WTC11 (cell line): ENCODE measurements at regions not wholly inside any gene's neighbourhood (a gene's known extent, or its start where the extent isn't known, plus 50 kb on each side); places are given as distances from the start of the nearest gene placed in this dataset.

ENCODE experiments used
- ATF1 ChIP-seq: sonication (generic); formaldehyde crosslinking; IDR thresholded peaks from 2 replicates; pipeline ENCODE4 v1.8.1; 2023; ENCODE audit warnings: mild to moderate bottlenecking, moderate library complexity, missing genetic modification reagents
- CBFB ChIP-seq: sonication (generic); formaldehyde crosslinking; IDR thresholded peaks from 2 replicates; pipeline ENCODE4 v1.8.1; 2022; ENCODE audit warnings: mild to moderate bottlenecking, low read depth, missing genetic modification reagents
- CDX4 ChIP-seq: fragments of 250-450 bp; sonication (Bioruptor Pico); IDR thresholded peaks from 2 replicates; pipeline ENCODE4 v1.9.0; 2021; ENCODE audit warnings: moderate library complexity, mild to moderate bottlenecking, inconsistent platforms, borderline replicate concordance
- MYBL2 ChIP-seq: sonication (generic); formaldehyde crosslinking; IDR thresholded peaks from 2 replicates; pipeline ENCODE4 v1.8.1; 2023; ENCODE audit warnings: mild to moderate bottlenecking, moderate library complexity, missing genetic modification reagents
- NR2C2 ChIP-seq: sonication (generic); formaldehyde crosslinking; IDR thresholded peaks from 2 replicates; pipeline ENCODE4 v1.8.0; 2022; ENCODE audit warnings: mild to moderate bottlenecking, missing genetic modification reagents
- SMAD4 ChIP-seq: sonication (generic); formaldehyde crosslinking; IDR thresholded peaks from 2 replicates; pipeline ENCODE4 v1.8.0; 2022; ENCODE audit warnings: mild to moderate bottlenecking, missing genetic modification reagents
- TCF7 ChIP-seq: sonication (generic); formaldehyde crosslinking; IDR thresholded peaks from 2 replicates; pipeline ENCODE4 v1.8.0; 2022; ENCODE audit warnings: mild to moderate bottlenecking, low read depth, missing genetic modification reagents, moderate library complexity
- ZNF121 ChIP-seq: sonication (generic); formaldehyde crosslinking; IDR thresholded peaks from 2 replicates; pipeline ENCODE4 v1.8.0; 2023; ENCODE audit warnings: missing genetic modification reagents
- TF ChIP-seq, protein P1 (sequence below): fragments of 200-600 bp; IDR thresholded peaks from 2 replicates; pipeline ENCODE4 v1.8.0; 2022; ENCODE audit warnings: antibody characterized with exemption
- TF ChIP-seq, protein P2 (sequence below): sonication (generic); formaldehyde crosslinking; IDR thresholded peaks from 2 replicates; pipeline ENCODE4 v1.8.0; 2022; ENCODE audit warnings: mild to moderate bottlenecking, missing genetic modification reagents

DNA sequence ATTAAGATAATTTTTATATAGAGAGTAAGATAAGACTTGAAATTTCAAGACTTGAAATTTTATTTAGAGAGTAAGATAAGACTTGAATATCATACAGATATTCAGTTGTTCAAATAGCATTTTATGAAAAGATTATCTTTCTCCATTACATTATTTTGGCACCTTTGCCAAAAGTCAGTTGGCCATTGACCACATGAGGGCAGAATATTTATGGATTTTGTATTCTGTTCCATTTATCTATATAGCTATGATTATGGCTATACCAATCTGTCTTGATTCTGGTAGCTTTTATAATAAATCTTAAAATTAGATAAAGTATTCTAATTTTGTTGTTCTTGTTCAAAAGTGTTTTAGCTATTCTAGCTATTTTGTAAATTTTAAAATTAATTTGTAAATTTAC is 537.9 kb upstream of the GJE1 start:
- TF ChIP-seq, protein P1, sequence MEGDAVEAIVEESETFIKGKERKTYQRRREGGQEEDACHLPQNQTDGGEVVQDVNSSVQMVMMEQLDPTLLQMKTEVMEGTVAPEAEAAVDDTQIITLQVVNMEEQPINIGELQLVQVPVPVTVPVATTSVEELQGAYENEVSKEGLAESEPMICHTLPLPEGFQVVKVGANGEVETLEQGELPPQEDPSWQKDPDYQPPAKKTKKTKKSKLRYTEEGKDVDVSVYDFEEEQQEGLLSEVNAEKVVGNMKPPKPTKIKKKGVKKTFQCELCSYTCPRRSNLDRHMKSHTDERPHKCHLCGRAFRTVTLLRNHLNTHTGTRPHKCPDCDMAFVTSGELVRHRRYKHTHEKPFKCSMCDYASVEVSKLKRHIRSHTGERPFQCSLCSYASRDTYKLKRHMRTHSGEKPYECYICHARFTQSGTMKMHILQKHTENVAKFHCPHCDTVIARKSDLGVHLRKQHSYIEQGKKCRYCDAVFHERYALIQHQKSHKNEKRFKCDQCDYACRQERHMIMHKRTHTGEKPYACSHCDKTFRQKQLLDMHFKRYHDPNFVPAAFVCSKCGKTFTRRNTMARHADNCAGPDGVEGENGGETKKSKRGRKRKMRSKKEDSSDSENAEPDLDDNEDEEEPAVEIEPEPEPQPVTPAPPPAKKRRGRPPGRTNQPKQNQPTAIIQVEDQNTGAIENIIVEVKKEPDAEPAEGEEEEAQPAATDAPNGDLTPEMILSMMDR: no peak
- TF ChIP-seq, protein P2, sequence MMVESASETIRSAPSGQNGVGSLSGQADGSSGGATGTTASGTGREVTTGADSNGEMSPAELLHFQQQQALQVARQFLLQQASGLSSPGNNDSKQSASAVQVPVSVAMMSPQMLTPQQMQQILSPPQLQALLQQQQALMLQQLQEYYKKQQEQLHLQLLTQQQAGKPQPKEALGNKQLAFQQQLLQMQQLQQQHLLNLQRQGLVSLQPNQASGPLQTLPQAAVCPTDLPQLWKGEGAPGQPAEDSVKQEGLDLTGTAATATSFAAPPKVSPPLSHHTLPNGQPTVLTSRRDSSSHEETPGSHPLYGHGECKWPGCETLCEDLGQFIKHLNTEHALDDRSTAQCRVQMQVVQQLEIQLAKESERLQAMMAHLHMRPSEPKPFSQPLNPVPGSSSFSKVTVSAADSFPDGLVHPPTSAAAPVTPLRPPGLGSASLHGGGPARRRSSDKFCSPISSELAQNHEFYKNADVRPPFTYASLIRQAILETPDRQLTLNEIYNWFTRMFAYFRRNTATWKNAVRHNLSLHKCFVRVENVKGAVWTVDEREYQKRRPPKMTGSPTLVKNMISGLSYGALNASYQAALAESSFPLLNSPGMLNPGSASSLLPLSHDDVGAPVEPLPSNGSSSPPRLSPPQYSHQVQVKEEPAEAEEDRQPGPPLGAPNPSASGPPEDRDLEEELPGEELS: no peak
- TF ChIP-seq CDX4 (CRISPR knock-in tag): no peak
- no peak for TF ChIP-seq TCF7 (CRISPR knock-in tag)
- no peak for TF ChIP-seq NR2C2 (CRISPR knock-in tag)
- TF ChIP-seq CBFB (CRISPR knock-in tag): no peak
- TF ChIP-seq ATF1 (CRISPR knock-in tag): no peak
- no peak for TF ChIP-seq ZNF121 (CRISPR knock-in tag)
- no peak for TF ChIP-seq MYBL2 (CRISPR knock-in tag)
- no peak for TF ChIP-seq SMAD4 (CRISPR knock-in tag)
